Endothelial cell of umbilical vein (primary cell): ENCODE measurements at regions not wholly inside any gene's neighbourhood (a gene's known extent, or its start where the extent isn't known, plus 50 kb on each side); places are given as distances from the start of the nearest gene placed in this dataset.

Experiments used
- BruUV-seq: library from RNA; stranded (reverse); fragments of 400-500 nt; replicated peaks from 2 replicates; lab custom pipeline; 2021; lab: Mats Ljungman, UMichigan
- CTCF ChIA-PET: fragments of 300-600, 350-600 bp; sonication (Branson Sonifier 250); formaldehyde crosslinking; loops from one replicate; lab custom pipeline; 2021; ENCODE audit warnings: antibody characterized with exemption, inconsistent platforms; lab: Charles Lee
- POLR2A ChIA-PET: fragments of 300-600, 350-600 bp; sonication (Branson Sonifier 250); formaldehyde crosslinking; loops from one replicate; lab custom pipeline; 2021; ENCODE audit warnings: antibody characterized with exemption, inconsistent platforms; lab: Charles Lee
- DNase-seq: peaks from one replicate; pipeline ENCODE4 v3.0.0-alpha.2; 2011; ENCODE audit warnings: low read depth, low spot score
- FAIRE-seq: peaks from 2 replicates; lab custom pipeline; 2011; peaks lifted over from hg19 to GRCh38; lab: Jason Lieb, UNC
- H2AFZ ChIP-seq: 2 replicates; pipeline ENCODE4 v1.6.0; 2012; ENCODE audit warnings: low read depth, low read length, control low read depth, inconsistent platforms
- H3K27ac ChIP-seq: 2 replicates; pipeline ENCODE4 v1.5.1; 2011; ENCODE audit warnings: low read depth, mild to moderate bottlenecking, control low read depth, low read length, moderate library complexity; ENCODE audit not compliant: insufficient read depth
- H3K27me3 ChIP-seq, 2 experiments: 2 replicates each; pipeline versions ENCODE4 v1.6.0 to v1.6.1; 2011; ENCODE audit warnings: low read length in 2 of 2, mixed read lengths in 1 of 2; ENCODE audit not compliant: control insufficient read depth in 2 of 2, insufficient read depth in 2 of 2
- H3K36me3 ChIP-seq, 2 experiments: 2 replicates in 1 of 2; 3 replicates in 1 of 2; pipeline ENCODE4 v1.5.1; 2011; ENCODE audit warnings: low read length in 2 of 2, mild to moderate bottlenecking in 1 of 2, moderate library complexity in 1 of 2; ENCODE audit not compliant: control insufficient read depth in 2 of 2, insufficient read depth in 2 of 2; ENCODE audit errors: extremely low read depth in 1 of 2
- H3K4me1 ChIP-seq: 3 replicates; pipeline ENCODE4 v1.5.1; 2011; ENCODE audit warnings: mild to moderate bottlenecking, low read length; ENCODE audit not compliant: control insufficient read depth, insufficient read depth; ENCODE audit errors: extremely low read depth
- H3K4me2 ChIP-seq: 2 replicates; pipeline ENCODE4 v1.6.1; 2011; ENCODE audit warnings: low read length, control low read depth, mixed read lengths; ENCODE audit not compliant: insufficient read depth
- H3K4me3 ChIP-seq, 3 experiments: fragments of 200-600 bp in 1 of 3; sonication (generic), shearing (Covaris generic) in 1 of 3; replicated peaks in 1 of 3; 2 replicates each; pipeline ENCODE4 v1.5.1; 2011 to 2016; ENCODE audit warnings: control low read depth in 3 of 3, low read length in 3 of 3, mild to moderate bottlenecking in 2 of 3, inconsistent platforms in 1 of 3, low read depth in 1 of 3, moderate library complexity in 1 of 3; ENCODE audit not compliant: insufficient read depth in 1 of 3
- H3K79me2 ChIP-seq: 2 replicates; pipeline ENCODE4 v1.6.0; 2012; ENCODE audit warnings: low read length, inconsistent platforms; ENCODE audit not compliant: control insufficient read depth, insufficient read depth
- H3K9ac ChIP-seq: replicated peaks from 2 replicates; pipeline ENCODE3; 2011; ENCODE audit warnings: low read length, control low read depth; ENCODE audit not compliant: insufficient read depth; ENCODE audit errors: extremely low read depth
- H3K9me1 ChIP-seq: replicated peaks from 3 replicates; pipeline ENCODE4 v1.6.0; 2011; ENCODE audit warnings: mild to moderate bottlenecking, low read length; ENCODE audit not compliant: control insufficient read depth, insufficient read depth; ENCODE audit errors: extremely low read depth
- H3K9me3 ChIP-seq: replicated peaks from 2 replicates; pipeline ENCODE4 v1.5.1; 2012; ENCODE audit warnings: low read length, inconsistent platforms; ENCODE audit not compliant: control insufficient read depth, insufficient read depth
- H4K20me1 ChIP-seq: replicated peaks from 2 replicates; pipeline ENCODE3; 2011; ENCODE audit warnings: mild to moderate bottlenecking, low read length; ENCODE audit not compliant: control insufficient read depth, insufficient read depth; ENCODE audit errors: extremely low read depth
- EZH2 ChIP-seq: IDR thresholded peaks from 2 replicates; pipeline ENCODE4 v1.6.1; 2012; ENCODE audit warnings: borderline replicate concordance, low read depth, mild to moderate bottlenecking, moderate library complexity, low read length, inconsistent platforms; ENCODE audit not compliant: severe bottlenecking
- FOS ChIP-seq: IDR thresholded peaks from 2 replicates; pipeline ENCODE4 v1.6.1; 2011; ENCODE audit warnings: mild to moderate bottlenecking, low read length, moderate library complexity, borderline replicate concordance; ENCODE audit not compliant: insufficient read depth
- GATA2 ChIP-seq: IDR thresholded peaks from 2 replicates; pipeline ENCODE4 v1.7.0; 2011; ENCODE audit warnings: low read depth, mild to moderate bottlenecking, moderate library complexity, mixed read lengths, low read length; ENCODE audit not compliant: insufficient read length, insufficient read depth
- JUN ChIP-seq: IDR thresholded peaks from 2 replicates; pipeline ENCODE4 v1.6.1; 2011; ENCODE audit warnings: borderline replicate concordance, low read depth; ENCODE audit not compliant: insufficient read length, insufficient read depth
- MYC ChIP-seq: IDR thresholded peaks from one replicate; pipeline ENCODE4 v1.6.1; 2011; ENCODE audit warnings: mild to moderate bottlenecking, low read depth, low read length
- POLR2A ChIP-seq: IDR thresholded peaks from 2 replicates; pipeline ENCODE4 v1.6.1; 2012; ENCODE audit warnings: low read depth, mild to moderate bottlenecking, control low read depth, low read length
- POLR2AphosphoS5 ChIP-seq: IDR thresholded peaks from 2 replicates; pipeline ENCODE4 v1.6.1; 2012; ENCODE audit warnings: low read depth, mild to moderate bottlenecking, control low read depth, low read length, moderate library complexity; ENCODE audit not compliant: insufficient read depth
- dilution Hi-C: fragments of 300-500 bp; cut with MboI; formaldehyde crosslinking; loops from one replicate; pipeline ENCODE4 v1.15.0; 2019; ENCODE audit warnings: low sequenced_read_pairs; ENCODE audit not compliant: extremely low pct_ligation_motif_present
- intact Hi-C: fragments of 100-400 bp; cut with micrococcal nuclease; formaldehyde crosslinking; loops from one replicate; pipeline ENCODE4 v1.10.0; 2022
- TF ChIP-seq, protein P1 (sequence below): IDR thresholded peaks from 2 replicates; pipeline ENCODE4 v1.6.1; 2011; ENCODE audit not compliant: insufficient read depth, insufficient read length
- TF ChIP-seq, protein P2 (sequence below), 2 donors: IDR thresholded peaks; 1 replicate in 1 of 2; 2 replicates in 1 of 2; pipeline ENCODE4 v1.5.1; 2011; ENCODE audit warnings: low read length in 2 of 2, mild to moderate bottlenecking in 2 of 2, moderate library complexity in 2 of 2, control low read depth in 1 of 2, inconsistent platforms in 1 of 2, low read depth in 1 of 2; ENCODE audit not compliant: insufficient read depth in 1 of 2; ENCODE audit errors: extremely low read depth in 1 of 2

DNA sequence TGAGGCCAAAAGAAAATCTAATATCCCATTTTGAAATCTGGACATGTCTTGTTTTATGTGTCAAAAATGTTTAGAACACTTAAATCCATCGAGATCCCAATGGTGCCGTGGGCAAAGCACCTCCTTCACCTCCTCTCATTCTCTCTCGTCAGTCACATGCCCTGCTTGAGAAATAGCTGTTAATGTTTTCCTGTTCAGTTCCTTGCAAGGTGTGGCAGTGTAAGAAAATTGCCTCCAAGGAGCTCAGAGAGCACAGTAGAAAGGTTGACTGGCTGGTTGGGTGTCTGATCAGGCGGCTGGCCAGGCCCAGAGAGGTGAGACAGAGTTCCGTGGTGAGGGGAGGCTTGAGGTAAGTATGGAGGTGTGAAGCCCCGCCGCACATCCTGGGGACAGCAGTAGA is 210.2 kb downstream of the TSN start:
- intact Hi-C loops = no loop called here
- no peak for DNase-seq
- Histone ChIP-seq H3K27ac (no peak overlapping the region), H3K27me3 (peaks cover 0 to 7% of the 10 kb centered on the region in 2 experiments), H3K36me3 (no peaks in the 10 kb centered on the region), H3K9ac (no peak overlapping the region), H3K4me1 (no peaks in the 10 kb centered on the region), H3K9me3 (no peaks in the 10 kb centered on the region), H3K4me2 (no peak overlapping the region), H3K9me1 (no peaks in the 10 kb centered on the region), H4K20me1 (no peaks in the 10 kb centered on the region), H3K79me2 (no peaks in the 10 kb centered on the region), H2AFZ (no peak overlapping the region), H3K4me3 (no peak overlapping the region)
- dilution Hi-C loops = no loop called here
- BruUV-seq = no TSS peak
- no peak for FAIRE-seq
- ChIA-PET POLR2A (no interaction called here), CTCF (no interaction called here)
- TF ChIP-seq, protein P1, sequence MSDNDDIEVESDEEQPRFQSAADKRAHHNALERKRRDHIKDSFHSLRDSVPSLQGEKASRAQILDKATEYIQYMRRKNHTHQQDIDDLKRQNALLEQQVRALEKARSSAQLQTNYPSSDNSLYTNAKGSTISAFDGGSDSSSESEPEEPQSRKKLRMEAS = no peak
- TF ChIP-seq GATA2 = no peak
- TF ChIP-seq POLR2A = no peak
- TF ChIP-seq FOS = no peak
- TF ChIP-seq, protein P2, sequence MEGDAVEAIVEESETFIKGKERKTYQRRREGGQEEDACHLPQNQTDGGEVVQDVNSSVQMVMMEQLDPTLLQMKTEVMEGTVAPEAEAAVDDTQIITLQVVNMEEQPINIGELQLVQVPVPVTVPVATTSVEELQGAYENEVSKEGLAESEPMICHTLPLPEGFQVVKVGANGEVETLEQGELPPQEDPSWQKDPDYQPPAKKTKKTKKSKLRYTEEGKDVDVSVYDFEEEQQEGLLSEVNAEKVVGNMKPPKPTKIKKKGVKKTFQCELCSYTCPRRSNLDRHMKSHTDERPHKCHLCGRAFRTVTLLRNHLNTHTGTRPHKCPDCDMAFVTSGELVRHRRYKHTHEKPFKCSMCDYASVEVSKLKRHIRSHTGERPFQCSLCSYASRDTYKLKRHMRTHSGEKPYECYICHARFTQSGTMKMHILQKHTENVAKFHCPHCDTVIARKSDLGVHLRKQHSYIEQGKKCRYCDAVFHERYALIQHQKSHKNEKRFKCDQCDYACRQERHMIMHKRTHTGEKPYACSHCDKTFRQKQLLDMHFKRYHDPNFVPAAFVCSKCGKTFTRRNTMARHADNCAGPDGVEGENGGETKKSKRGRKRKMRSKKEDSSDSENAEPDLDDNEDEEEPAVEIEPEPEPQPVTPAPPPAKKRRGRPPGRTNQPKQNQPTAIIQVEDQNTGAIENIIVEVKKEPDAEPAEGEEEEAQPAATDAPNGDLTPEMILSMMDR (IDR thresholded peaks at IDR 0.05; ENCODE audit: extremely low read depth in 1 of 2, insufficient read depth in 1 of 2, low read depth in 1 of 2, low read length in 2 of 2) = no peak
- no peak for TF ChIP-seq POLR2AphosphoS5
- no peak for TF ChIP-seq EZH2
- TF ChIP-seq MYC = no peak
- no peak for TF ChIP-seq JUN
